Muscle of leg (tissue), 3 donors: ENCODE measurements at regions not wholly inside any gene's neighbourhood (a gene's known extent, or its start where the extent isn't known, plus 50 kb on each side); places are given as distances from the start of the nearest gene placed in this dataset.

ENCODE experiments used
- DNase-seq: peaks from one replicate; pipeline ENCODE4 v3.0.0; 2013
- H3K27ac ChIP-seq: one replicate; pipeline ENCODE4 v1.5.1; 2013; ENCODE audit warnings: mild to moderate bottlenecking, low read length, control low read depth
- H3K27me3 ChIP-seq: one replicate; pipeline ENCODE4 v1.6.1; 2013; ENCODE audit warnings: low read length; ENCODE audit not compliant: control insufficient read depth, insufficient read depth
- H3K36me3 ChIP-seq: one replicate; pipeline ENCODE4 v1.6.1; 2013; ENCODE audit warnings: low read length; ENCODE audit not compliant: control insufficient read depth, insufficient read depth
- H3K4me1 ChIP-seq: one replicate; pipeline ENCODE4 v1.6.1; 2013; ENCODE audit warnings: low read length; ENCODE audit not compliant: control insufficient read depth, insufficient read depth
- H3K4me3 ChIP-seq: one replicate; pipeline ENCODE4 v1.5.1; 2013; ENCODE audit warnings: low read length, control low read depth
- H3K9me3 ChIP-seq: replicated peaks from 2 replicates; pipeline ENCODE4 v1.6.1; 2013; ENCODE audit warnings: low read depth, low read length; ENCODE audit not compliant: control insufficient read depth
- WGBS: methylation state at CpG from one replicate; pipeline ENCODE4 v1.1.5; 2013; ENCODE audit warnings: missing lambda C conversion rate; ENCODE audit not compliant: insufficient coverage; 5-methylcytosine and 5-hydroxymethylcytosine counted together

DNA sequence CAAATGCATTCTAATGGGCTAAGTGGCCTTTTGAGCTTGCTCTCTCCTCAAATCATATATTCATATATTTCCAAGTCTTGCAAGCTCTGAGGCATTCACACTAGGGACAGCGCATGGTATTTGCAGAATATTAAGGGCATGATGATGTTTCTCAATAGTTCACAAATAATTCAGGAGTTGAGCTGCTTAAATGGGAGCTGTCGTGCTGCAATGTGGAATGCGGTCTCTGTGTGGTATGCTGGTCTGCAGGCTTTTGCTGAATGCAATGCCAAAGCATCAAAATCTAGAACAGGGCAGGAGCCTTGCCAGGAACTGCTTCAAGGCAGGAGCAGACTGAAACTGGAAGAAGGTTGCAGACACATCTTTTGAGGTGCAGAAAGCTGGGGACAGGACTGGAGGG is 1060.0 kb downstream of the TBC1D22A start:
- 71% methylated on average over 2 of the region's 3 CpGs for WGBS
- Histone ChIP-seq H3K27ac (no peak overlapping the region), H3K36me3 (no peaks in the 10 kb centered on the region), H3K27me3 (no peaks in the 10 kb centered on the region), H3K4me3 (no peak overlapping the region), H3K4me1 (no peaks in the 10 kb centered on the region), H3K9me3 (peaks cover 4% of the 10 kb centered on the region)
- no peak for DNase-seq

DNA sequence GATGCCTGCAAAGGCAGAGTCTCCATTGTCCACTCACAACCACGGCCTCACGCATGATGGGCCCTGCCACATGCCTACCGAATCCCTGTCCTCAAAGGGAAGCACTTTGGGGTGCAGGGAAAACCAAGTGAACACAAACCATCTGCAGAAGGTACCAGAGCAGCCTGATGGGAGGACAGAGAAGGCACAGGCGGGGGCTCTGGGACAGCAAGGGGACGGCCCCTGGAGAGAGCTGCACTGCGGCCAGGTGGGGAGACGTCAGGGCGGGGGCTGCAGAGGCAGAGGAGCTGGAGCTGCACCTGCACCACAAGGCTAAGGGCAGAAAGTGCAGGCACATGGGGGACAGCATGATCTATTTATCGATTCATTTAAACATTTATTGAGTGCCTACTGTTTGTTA is 1056.0 kb downstream of the TBC1D22A start:
- no peaks in the 10 kb centered on the region for H3K36me3 ChIP-seq
- H3K4me1 ChIP-seq: no peaks in the 10 kb centered on the region
- no peak for DNase-seq
- 89% methylated on average over 8 of the region's 9 CpGs for WGBS
- no peaks in the 10 kb centered on the region for H3K27me3 ChIP-seq
- H3K9me3 ChIP-seq: peaks cover 4% of the 10 kb centered on the region
- no peak overlapping the region for H3K4me3 ChIP-seq
- H3K27ac ChIP-seq: no peak overlapping the region

DNA sequence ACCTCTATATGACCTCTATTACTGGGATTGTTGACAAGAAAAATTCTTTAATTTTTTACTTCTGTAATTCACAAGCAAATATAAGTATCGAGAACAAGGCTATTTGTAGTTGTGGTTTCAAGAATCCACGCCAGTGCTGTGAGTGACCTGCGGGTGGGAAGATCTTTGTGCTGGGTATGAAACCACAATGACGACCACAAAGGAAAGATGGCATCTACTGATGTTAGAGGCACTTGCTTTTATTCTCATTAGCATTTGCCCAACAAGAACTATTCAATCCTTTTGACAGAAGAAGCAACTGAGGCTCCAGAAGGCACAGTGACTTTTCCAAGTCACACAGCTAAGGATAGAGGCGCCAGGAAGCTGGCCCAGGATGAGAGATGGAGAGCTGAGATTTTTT is 1054.9 kb downstream of the TBC1D22A start:
- no peaks in the 10 kb centered on the region for H3K36me3 ChIP-seq
- WGBS: 100% methylated on average over 1 of the region's 5 CpGs

DNA sequence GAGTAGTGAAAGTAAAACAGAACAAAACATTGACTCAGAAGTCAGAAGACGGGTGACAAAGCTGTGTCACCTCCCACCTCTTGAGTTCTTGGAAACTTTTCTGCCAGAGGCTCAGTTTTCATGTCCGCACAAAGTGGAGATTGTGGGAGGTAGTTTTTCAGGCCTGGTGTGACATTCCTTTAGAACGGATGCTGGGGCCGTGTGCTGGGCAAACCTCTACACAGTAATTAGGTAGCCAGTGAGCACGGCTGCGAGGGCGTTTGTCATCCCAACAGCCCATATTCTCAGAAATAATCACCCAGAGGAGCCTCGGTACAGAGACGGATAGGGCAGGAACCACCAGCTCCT is 1054.4 kb downstream of the TBC1D22A start:
- no peak overlapping the region for H3K4me3 ChIP-seq
- H3K4me1 ChIP-seq: no peaks in the 10 kb centered on the region
- no peak for DNase-seq
- peaks cover 4% of the 10 kb centered on the region for H3K9me3 ChIP-seq
- H3K27ac ChIP-seq: no peak overlapping the region
- H3K36me3 ChIP-seq: no peaks in the 10 kb centered on the region
- H3K27me3 ChIP-seq: no peaks in the 10 kb centered on the region
- 74% methylated on average over 6 of the region's 9 CpGs for WGBS

More for the DNA sequence above, 1054.9 kb downstream of the TBC1D22A start:
- Histone ChIP-seq H3K27me3 (no peaks in the 10 kb centered on the region), H3K4me3 (no peak overlapping the region), H3K27ac (no peak overlapping the region), H3K4me1 (no peaks in the 10 kb centered on the region), H3K9me3 (peaks cover 4% of the 10 kb centered on the region)
- no peak for DNase-seq

DNA sequence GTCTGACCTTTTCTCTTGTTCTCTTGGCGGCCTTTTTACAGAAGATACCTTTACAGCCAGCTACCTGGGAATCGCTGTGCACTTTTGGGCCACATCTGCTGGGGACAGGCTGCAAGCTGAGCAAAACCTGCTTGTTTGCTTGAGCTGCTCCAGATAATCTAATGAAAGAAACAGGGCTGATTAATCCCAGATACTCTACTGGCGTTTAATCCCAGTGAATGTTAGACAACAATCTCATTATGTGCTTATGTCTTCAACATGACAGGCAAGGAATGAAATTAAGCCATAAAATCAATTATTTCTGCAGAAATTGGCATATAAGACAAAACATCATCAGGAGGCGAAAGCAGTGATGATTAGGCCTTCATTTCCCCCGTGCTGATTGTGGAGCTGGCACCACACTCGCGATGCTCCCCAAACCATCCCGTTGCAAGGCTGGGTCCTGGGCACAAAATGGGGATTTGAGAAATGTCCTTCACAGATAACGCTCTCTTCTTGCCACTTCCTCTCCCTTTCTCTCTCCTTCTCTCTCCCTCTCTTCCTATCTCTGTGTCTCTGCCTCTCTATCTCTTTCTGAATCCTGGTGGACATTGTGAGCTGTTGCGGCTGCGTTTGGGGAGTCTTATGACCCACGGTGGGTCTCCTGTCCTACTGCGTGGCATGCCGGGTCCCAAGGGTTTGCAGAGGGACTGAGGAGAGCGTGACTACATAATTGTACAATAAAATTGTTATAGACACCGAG is 1053.8 kb downstream of the TBC1D22A start:
- no peak overlapping the region for H3K27ac ChIP-seq
- H3K4me1 ChIP-seq: no peaks in the 10 kb centered on the region
- H3K27me3 ChIP-seq: no peaks in the 10 kb centered on the region
- WGBS: 83% methylated on average over 11 of the region's 16 CpGs
- DNase-seq: no peak
- no peaks in the 10 kb centered on the region for H3K36me3 ChIP-seq
- H3K4me3 ChIP-seq: no peak overlapping the region
- peaks cover 4% of the 10 kb centered on the region for H3K9me3 ChIP-seq

DNA sequence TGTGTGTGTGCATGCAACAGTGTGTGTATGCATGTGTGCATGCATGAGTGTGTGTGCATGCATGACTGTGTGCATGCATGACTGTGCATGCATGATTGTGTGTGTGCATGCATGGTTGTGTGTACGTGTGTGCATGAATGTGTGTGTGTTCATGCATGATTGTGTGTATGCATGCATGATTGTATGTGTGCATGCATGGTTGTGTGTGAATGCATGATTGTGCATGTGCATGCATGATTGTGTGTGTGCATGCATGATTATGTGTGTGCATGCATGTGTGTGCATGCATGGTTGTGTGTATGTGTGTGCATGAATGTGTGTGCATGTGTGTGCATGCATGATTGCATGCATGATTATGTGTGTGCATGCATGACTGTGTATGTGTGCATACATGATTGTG is 1052.0 kb downstream of the TBC1D22A start:
- 75% methylated on average over 1 of the region's 1 CpG for WGBS
- H3K27me3 ChIP-seq: no peaks in the 10 kb centered on the region
- no peak overlapping the region for H3K27ac ChIP-seq
- DNase-seq: no peak
- H3K9me3 ChIP-seq: peaks cover 4% of the 10 kb centered on the region
- H3K4me3 ChIP-seq: no peak overlapping the region
- H3K36me3 ChIP-seq: no peaks in the 10 kb centered on the region
- H3K4me1 ChIP-seq: no peaks in the 10 kb centered on the region

DNA sequence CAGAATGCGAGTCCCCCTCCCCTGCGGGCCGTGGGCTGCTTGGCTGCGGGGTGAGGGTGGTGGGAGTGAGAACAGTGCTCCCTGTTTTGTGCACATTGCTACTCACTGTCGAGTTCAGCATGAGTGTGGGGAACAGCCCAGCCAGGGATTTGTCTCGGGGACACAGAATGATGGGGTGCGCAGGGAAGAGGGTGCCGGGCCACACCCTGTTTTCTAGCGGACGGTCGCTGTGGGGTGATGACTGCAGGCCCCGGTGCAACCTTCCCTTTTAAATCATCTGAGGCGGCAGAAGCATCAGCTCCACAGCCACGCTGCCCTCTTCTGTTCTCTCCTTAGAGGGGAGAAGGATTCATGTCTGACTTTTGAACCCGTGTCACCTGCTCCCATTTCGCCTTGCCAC is 1051.2 kb downstream of the TBC1D22A start:
- H3K4me1 ChIP-seq: no peaks in the 10 kb centered on the region
- no peaks in the 10 kb centered on the region for H3K36me3 ChIP-seq
- WGBS: 84% methylated on average over 5 of the region's 16 CpGs
- no peaks in the 10 kb centered on the region for H3K27me3 ChIP-seq
- H3K9me3 ChIP-seq: peaks cover 4% of the 10 kb centered on the region
- no peak for DNase-seq
- H3K27ac ChIP-seq: no peak overlapping the region
- H3K4me3 ChIP-seq: no peak overlapping the region

DNA sequence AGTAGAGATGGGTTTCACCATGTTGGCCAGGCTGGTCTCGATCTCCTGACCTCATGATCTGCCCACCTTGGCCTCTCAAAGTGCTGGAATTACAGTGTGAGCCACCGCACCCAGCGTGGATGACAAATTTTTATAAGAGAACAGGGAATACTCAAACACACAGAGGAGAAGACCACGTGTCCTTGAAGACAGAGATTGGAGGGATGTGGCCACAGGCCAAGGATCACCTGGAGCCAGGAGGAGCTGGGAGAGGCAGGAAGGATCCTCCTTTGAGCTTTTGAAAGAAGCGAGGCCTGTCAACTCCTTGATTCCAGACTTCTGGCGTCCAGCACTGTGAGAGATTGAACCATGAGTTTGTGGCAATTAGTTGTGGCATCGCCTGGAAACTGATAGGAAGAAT is 1049.5 kb downstream of the TBC1D22A start:
- no peaks in the 10 kb centered on the region for H3K9me3 ChIP-seq
- peaks cover under 1% of the 10 kb centered on the region for H3K27me3 ChIP-seq
- H3K4me1 ChIP-seq: no peaks in the 10 kb centered on the region
- no peak overlapping the region for H3K27ac ChIP-seq
- 37% methylated on average over 2 of the region's 7 CpGs for WGBS
- H3K4me3 ChIP-seq: no peak overlapping the region
- no peak for DNase-seq
- no peaks in the 10 kb centered on the region for H3K36me3 ChIP-seq

DNA sequence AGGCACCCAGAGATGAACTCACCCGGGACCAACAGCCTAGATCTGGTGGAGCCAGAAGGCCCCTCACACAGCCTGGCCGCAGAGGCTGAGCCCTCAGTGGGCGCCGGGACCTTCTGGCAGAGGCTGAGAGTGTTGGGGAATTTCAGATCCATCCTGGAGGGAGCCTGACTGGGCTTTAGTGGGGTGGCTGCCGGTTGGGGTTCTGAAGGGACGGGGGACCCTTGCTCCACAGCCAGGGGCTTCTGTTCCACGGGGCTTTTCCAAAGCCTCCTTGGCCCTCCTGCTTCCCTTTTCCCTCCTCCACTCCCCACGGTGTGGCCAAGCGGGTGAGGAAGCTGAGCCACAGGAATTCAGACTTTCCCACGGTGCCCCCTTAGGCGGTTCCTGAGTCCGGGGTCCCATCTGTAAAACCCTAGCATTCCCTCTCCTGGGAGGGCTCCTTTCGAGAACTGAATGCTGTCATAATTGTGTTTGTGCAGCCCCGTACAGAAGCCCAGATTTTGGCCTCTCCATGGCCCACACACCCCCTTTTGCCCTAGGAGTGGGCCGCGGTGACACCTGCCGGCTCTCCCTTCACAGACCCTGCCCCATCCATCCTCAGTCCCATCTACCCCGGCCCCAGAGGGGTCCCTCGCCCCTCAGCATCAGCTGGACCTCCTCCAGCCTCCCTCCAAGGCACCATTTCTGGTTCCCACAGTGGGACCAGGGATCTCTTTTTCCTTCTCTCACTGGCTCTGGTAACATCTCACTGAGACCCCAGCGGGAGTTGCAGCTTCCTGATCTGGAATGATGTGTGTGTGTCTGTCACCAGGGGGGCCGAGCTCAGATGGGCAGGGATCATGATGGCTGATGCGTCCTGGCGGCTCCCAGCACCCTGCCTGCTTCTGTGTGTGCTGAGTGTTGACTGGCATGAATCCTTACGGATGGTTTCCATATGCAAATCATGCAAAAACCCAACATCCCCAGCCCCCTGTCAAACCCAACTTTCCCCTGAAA is 1048.4 kb downstream of the TBC1D22A start:
- no peak overlapping the region for H3K4me3 ChIP-seq
- H3K4me1 ChIP-seq: no peaks in the 10 kb centered on the region
- peaks cover 3% of the 10 kb centered on the region for H3K27me3 ChIP-seq
- 63% methylated on average over 16 of the region's 24 CpGs for WGBS
- DNase-seq: no peak
- no peaks in the 10 kb centered on the region for H3K36me3 ChIP-seq
- no peaks in the 10 kb centered on the region for H3K9me3 ChIP-seq
- no peak overlapping the region for H3K27ac ChIP-seq

DNA sequence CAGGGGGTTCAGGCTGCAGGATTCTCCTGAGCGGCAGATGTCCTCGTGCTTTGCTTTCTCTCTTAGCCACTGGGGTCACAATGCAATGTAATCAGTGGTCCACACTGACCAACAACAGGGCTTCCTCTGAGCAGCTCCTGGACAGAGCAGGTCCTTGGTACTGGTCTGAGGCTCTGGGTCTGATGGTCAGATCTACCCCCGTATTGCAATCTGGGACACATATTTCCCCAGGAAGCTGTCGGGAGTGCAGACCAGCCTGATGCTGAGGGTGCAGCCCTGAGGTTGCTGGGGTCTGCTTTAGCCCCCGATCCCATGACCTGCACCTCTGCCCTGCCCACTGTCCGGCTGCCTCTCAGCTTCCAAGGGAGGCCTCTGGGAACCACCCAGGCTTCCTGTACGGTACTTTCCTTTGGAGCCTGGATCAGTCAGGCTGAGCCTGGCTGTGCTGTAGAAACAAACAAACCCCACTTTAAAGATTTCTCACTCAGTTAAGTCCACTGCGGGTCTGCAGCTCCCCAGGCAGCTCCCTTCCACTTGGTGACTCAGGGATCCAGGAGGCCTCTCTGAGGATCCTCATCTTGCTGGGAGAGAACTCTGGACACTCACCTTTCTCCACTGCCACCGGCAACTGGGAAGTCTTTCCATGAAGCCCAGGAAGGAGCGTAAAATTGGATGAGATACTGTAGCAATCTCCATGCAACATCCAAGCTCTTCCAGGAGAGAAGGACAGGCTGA is 1046.6 kb downstream of the TBC1D22A start:
- 86% methylated on average over 9 of the region's 10 CpGs for WGBS
- H3K9me3 ChIP-seq: no peaks in the 10 kb centered on the region
- H3K4me3 ChIP-seq: no peak overlapping the region
- no peak overlapping the region for H3K27ac ChIP-seq
- H3K36me3 ChIP-seq: no peaks in the 10 kb centered on the region
- DNase-seq: no peak
- no peaks in the 10 kb centered on the region for H3K4me1 ChIP-seq
- peaks cover 5% of the 10 kb centered on the region for H3K27me3 ChIP-seq
